Naive thymus-derived CD8-positive, alpha-beta T cell (primary cell): ENCODE measurements at regions not wholly inside any gene's neighbourhood (a gene's known extent, or its start where the extent isn't known, plus 50 kb on each side); places are given as distances from the start of the nearest gene placed in this dataset.

Source experiments
- ATAC-seq, 2 donors: fragments of 150-1000 bp; cut with Tn5 transposase in 1 of 2; sonication (Bioruptor Pico), chemical (Tn5 transposase) in 1 of 2; 1 replicate in 1 of 2; 2 replicates in 1 of 2; pipeline ENCODE4 v1.10.0; 2021; ENCODE audit warnings: mild to moderate bottlenecking in 2 of 2, moderate library complexity in 2 of 2
- POLR2A ChIA-PET: fragments of 350-600 bp; sonication (Branson Sonifier 250); formaldehyde crosslinking; loops from one replicate; lab custom pipeline; 2021; ENCODE audit warnings: antibody characterized with exemption; lab: Charles Lee
- DNase-seq, 10 donors: peaks; one replicate each; pipeline versions ENCODE4 v3.0.0 to v3.0.0-alpha.2; 2020 to 2022
- H3K27ac Mint-ChIP-seq, 10 donors: one replicate each; pipeline ENCODE4 v1.8.0; 2020 to 2022; ENCODE audit warnings: mild to moderate bottlenecking in 10 of 10, mixed read lengths in 10 of 10, moderate library complexity in 4 of 10, inconsistent platforms in 1 of 10
- H3K27me3 Mint-ChIP-seq, 5 donors: one replicate each; pipeline ENCODE4 v1.8.0; 2021 to 2022; ENCODE audit warnings: mixed read lengths in 5 of 5
- H3K36me3 Mint-ChIP-seq, 3 donors: one replicate each; pipeline ENCODE4 v1.8.0; 2020 to 2022; ENCODE audit warnings: mixed read lengths in 3 of 3, mild to moderate bottlenecking in 2 of 3, inconsistent platforms in 1 of 3
- H3K4me1 Mint-ChIP-seq, 4 donors: one replicate each; pipeline ENCODE4 v1.8.0; 2021 to 2022; ENCODE audit warnings: mixed read lengths in 4 of 4
- H3K4me3 Mint-ChIP-seq, 10 donors: one replicate each; pipeline ENCODE4 v1.8.0; 2020 to 2022; ENCODE audit warnings: mild to moderate bottlenecking in 10 of 10, mixed read lengths in 10 of 10, moderate library complexity in 6 of 10, inconsistent platforms in 1 of 10
- H3K9me3 Mint-ChIP-seq, 9 donors: one replicate each; pipeline ENCODE4 v1.8.0; 2020 to 2022; ENCODE audit warnings: mixed read lengths in 9 of 9, mild to moderate bottlenecking in 3 of 9, inconsistent platforms in 1 of 9, moderate library complexity in 1 of 9

DNA sequence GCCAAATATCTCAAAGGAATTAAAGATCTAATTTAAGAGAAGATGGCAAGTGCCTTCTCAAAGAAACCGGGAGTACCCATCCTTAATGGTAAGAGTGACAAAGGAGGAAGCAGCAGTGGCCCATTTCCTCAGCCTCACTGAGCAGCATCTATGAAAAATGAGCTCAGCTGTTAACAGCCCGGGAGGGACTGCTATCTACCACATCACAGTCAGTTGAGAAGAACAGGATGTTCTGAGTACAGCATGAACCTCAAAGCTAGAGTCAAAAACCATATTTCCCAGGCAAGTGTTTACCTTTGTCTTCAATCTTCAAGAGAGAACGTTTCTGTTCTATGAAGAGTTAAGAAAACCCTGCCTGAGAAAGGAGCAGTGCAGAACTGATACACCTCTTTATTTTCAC is 115.0 kb downstream of the BTG1 start:
- POLR2A ChIA-PET = interaction anchor here (0.6 to 14.0 kb wide), 21 partner anchors 8 to 219 kb away, joined by 3 to 283 read pairs (median 4); partner anchors contain the start of gene BTG1
- DNase-seq = peak; percentile 19 to 91 (median 74)
- H3K36me3 Mint-ChIP-seq = peaks cover 0 to 8% (median 0%) of the 10 kb centered on the region in 3 donors
- peaks cover 0 to 10% (median 2%) of the 10 kb centered on the region in 9 donors for H3K9me3 Mint-ChIP-seq
- peak; percentile 84 to 91 for ATAC-seq
- peak overlapping the region; percentile 82 to 100 (median 98) for H3K27ac Mint-ChIP-seq
- no peaks in the 10 kb centered on the region for H3K27me3 Mint-ChIP-seq
- peaks cover 41 to 99% (median 85%) of the 10 kb centered on the region in 4 donors for H3K4me1 Mint-ChIP-seq
- peak overlapping the region; percentile 68 to 90 (median 80) for H3K4me3 Mint-ChIP-seq

DNA sequence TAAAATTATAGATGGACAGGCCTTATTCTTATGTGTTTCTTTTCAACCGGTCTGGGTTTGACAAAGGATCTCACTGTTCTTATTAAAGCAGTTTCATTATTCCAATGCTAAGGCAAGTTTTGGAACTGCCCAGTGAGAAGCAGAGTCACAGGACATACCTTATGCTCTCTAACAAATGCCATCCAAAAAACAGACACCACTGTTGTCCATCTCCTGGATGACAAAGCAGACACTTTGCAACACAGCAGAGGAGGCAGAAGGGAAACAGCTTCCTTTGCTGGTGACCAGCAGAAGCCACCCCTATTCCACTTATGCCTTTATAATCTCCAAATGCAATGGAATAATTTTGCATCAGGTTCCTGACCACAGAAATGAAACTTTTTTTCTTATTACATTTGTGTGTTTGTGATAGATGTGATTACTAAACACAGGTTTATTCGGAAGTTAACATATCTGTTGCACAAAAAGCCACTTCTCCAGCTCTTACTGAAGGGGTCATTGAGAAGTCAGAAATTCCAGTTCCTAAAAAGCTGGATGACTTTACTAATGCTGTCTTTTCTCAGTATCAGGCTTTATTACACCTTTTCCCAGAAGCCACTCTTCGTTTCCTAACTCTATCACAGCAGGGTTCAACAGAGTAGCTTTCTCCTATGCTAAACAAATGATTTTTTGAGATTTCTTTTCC is 115.6 kb downstream of the BTG1 start:
- POLR2A ChIA-PET = interaction anchor here (0.6 to 14.0 kb wide), 20 partner anchors 8 to 218 kb away, joined by 3 to 283 read pairs (median 4); partner anchors contain the start of gene BTG1
- peaks cover 0 to 8% (median 0%) of the 10 kb centered on the region in 3 donors for H3K36me3 Mint-ChIP-seq
- H3K27me3 Mint-ChIP-seq = no peaks in the 10 kb centered on the region
- ATAC-seq = peak in 1 of 2 donors; percentile 1
- H3K9me3 Mint-ChIP-seq = peaks cover 0 to 10% (median 2%) of the 10 kb centered on the region in 9 donors
- DNase-seq = no peak
- peak overlapping the region; percentile 82 to 100 (median 98) for H3K27ac Mint-ChIP-seq
- H3K4me3 Mint-ChIP-seq = peak overlapping the region; percentile 68 to 90 (median 80)
- peaks cover 43 to 99% (median 85%) of the 10 kb centered on the region in 4 donors for H3K4me1 Mint-ChIP-seq

DNA sequence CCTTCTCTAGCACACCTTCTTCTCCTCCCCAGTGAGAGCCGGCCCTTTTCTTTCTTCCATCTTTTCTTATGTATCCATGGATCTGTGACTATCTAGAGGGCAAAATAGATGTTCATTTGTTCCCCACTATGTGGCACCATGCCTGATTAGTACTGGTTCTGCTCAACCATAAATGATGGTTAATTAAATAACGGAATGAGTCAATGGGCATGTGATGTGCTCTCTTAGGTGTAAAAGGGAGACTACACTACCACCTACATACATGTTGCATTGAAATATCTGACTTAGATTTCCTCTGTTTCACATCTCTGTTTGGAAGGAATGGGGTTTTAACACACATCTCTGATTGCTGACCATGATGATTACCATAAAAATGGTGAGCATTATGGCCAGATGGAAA is 116.5 kb downstream of the BTG1 start:
- peak overlapping the region in 9 of 10 donors; percentile 38 to 90 (median 80) for H3K4me3 Mint-ChIP-seq
- H3K27ac Mint-ChIP-seq = peak overlapping the region; percentile 82 to 100 (median 98)
- peaks cover 0 to 8% (median 0%) of the 10 kb centered on the region in 3 donors for H3K36me3 Mint-ChIP-seq
- no peaks in the 10 kb centered on the region for H3K27me3 Mint-ChIP-seq
- POLR2A ChIA-PET = interaction anchor here (0.9 to 3.2 kb wide), 5 partner anchors 53 to 152 kb away, joined by 3 to 13 read pairs (median 4); partner anchors contain the start of gene BTG1
- DNase-seq (no peak), ATAC-seq (no peak)
- peaks cover 0 to 10% (median 2%) of the 10 kb centered on the region in 9 donors for H3K9me3 Mint-ChIP-seq
- H3K4me1 Mint-ChIP-seq = peaks cover 40 to 94% (median 77%) of the 10 kb centered on the region in 4 donors

DNA sequence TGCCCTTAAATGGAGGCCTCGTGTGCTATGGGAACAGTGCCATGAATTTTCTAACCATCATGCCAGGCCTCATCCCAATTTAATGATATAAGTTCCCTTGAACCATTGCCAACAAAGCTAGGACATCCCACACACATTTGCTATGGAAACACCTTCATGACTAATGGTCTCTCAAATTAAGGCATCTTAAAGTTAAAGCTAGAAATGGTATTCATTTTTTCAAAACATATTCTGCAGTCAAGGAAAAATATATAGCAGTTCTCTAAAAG is 117.3 kb downstream of the BTG1 start:
- Mint-ChIP-seq H3K27ac (peak overlapping the region; percentile 82 to 100 (median 98)), H3K36me3 (peaks cover 0 to 8% (median 0%) of the 10 kb centered on the region in 3 donors), H3K4me1 (peaks cover 36 to 86% (median 74%) of the 10 kb centered on the region in 4 donors), H3K9me3 (peaks cover 0 to 9% (median 2%) of the 10 kb centered on the region in 9 donors), H3K4me3 (peak overlapping the region in 7 of 10 donors; percentile 2 to 90 (median 80)), H3K27me3 (no peaks in the 10 kb centered on the region)
- no peak for DNase-seq
- ATAC-seq = no peak
- POLR2A ChIA-PET = interaction anchor here (0.5 to 3.2 kb wide), 5 partner anchors 21 to 151 kb away, joined by 4 to 13 read pairs (median 4); partner anchors contain the start of gene BTG1

DNA sequence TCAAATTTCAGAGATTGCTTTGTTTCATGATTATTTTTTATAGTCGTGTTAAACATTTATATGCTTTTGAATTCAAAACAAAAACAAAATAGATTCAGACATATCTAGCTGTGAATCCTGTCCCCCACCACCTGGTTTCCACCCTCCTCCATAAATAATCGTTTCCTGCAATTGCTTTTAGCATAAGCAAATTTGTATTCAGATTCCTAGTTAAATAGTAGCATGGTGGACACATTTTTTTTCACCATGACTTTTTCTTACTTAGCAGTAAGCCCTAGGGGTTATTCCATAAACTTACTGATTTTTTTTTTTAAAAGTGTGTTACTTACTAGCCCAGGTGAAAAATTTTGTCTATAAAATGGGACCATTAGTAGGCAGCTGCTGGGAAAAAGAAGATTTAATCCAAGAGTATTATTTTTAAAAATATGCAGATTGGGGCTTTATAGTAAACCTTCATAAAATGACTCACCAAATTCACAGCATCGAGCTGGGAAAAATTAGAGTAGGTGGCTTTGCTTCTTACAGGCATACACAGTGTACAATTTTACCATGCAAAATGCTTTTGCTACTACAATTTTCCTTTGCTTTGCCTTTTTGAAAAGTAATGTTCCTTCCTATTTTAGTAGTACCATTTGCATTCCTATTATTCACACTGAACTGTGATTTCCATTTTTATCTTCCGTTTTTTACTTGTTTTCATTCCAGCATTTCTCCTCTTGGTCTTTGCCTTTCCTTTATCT is 117.8 kb downstream of the BTG1 start:
- H3K27ac Mint-ChIP-seq = peak overlapping the region; percentile 94 to 100 (median 98)
- H3K4me1 Mint-ChIP-seq = peaks cover 37 to 85% (median 73%) of the 10 kb centered on the region in 4 donors
- H3K36me3 Mint-ChIP-seq = peaks cover 0 to 8% (median 0%) of the 10 kb centered on the region in 3 donors
- H3K4me3 Mint-ChIP-seq = peak overlapping the region in 7 of 10 donors; percentile 28 to 90 (median 80)
- POLR2A ChIA-PET = interaction anchor here (0.5 to 3.2 kb wide), 5 partner anchors 21 to 151 kb away, joined by 4 to 13 read pairs (median 4); partner anchors contain the start of gene BTG1
- DNase-seq = no peak
- H3K9me3 Mint-ChIP-seq = peaks cover 0 to 5% (median under 1%) of the 10 kb centered on the region in 9 donors
- ATAC-seq = no peak
- H3K27me3 Mint-ChIP-seq = no peaks in the 10 kb centered on the region

DNA sequence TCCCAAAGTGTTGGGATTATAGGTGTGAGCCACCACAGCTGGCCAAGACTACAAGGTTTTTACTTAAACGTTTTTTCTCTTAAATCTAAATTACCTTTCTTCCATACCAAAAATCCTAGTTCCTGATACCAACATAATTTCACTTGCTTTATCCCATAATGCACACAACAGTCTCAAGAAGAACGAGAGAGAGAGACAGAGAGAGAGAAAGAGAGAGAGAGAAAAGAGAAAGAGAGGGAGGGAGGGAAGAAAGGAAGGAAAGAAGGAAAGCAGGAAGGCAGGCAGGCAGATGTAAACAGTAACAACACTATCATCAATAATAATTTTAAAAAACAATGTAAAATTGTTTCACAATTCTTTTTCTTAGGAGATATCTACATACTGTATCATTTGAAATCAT is 118.4 kb downstream of the BTG1 start:
- peaks cover 36 to 84% (median 71%) of the 10 kb centered on the region in 4 donors for H3K4me1 Mint-ChIP-seq
- peak overlapping the region in 8 of 10 donors; percentile 19 to 71 (median 52) for H3K4me3 Mint-ChIP-seq
- peak overlapping the region; percentile 67 to 99 (median 90) for H3K27ac Mint-ChIP-seq
- ATAC-seq (no peak), DNase-seq (no peak)
- H3K36me3 Mint-ChIP-seq = peaks cover 0 to 8% (median 0%) of the 10 kb centered on the region in 3 donors
- H3K27me3 Mint-ChIP-seq = no peaks in the 10 kb centered on the region
- POLR2A ChIA-PET = interaction anchor here (0.6 to 3.2 kb wide), 3 partner anchors 78 to 118 kb away, joined by 4 to 13 read pairs (median 4); partner anchors contain the start of gene BTG1
- peaks cover 0 to 7% (median 0%) of the 10 kb centered on the region in 9 donors for H3K9me3 Mint-ChIP-seq

DNA sequence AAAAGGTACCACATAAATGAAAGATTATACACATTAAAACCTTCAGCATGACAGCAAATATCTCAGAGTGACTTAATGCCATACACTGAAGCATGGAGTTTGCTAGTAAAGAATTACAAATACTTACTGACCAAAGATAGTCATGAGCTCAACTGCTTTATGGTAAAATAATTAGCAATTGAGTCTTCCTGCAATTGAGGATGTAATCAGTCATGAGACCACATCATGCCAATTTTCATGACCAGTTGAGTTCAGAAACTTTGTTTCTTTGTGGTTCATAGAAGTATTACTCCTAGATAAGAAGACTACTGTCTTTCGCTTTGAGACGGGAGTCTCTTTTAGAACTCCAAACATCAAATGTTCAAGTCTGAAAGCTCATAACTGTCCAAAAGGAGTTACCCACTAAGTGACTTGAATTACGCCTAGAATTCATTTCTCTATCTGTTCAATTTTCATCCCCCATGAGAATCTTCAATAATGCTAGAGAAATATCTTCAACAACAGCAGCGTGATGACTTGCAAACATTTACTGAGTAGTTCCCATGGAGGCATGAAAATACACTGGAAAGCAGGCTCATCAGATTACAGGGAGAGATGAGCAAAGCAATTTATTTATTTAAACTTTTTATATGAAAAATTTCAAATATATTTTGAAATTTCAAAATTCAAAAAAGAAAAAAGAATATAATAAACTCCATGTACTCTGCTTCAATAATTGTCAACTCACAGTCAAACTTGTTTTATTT is 120.0 kb downstream of the BTG1 start:
- POLR2A ChIA-PET = interaction anchor here (1.5 to 3.2 kb wide), 2 partner anchors 120 kb away, joined by 4 to 13 read pairs; partner anchors contain the start of gene BTG1
- Mint-ChIP-seq H3K27me3 (no peaks in the 10 kb centered on the region), H3K27ac (peak overlapping the region; percentile 33 to 98 (median 82)), H3K36me3 (peaks cover 0 to 8% (median 0%) of the 10 kb centered on the region in 3 donors), H3K4me3 (peak overlapping the region; percentile 12 to 74 (median 40)), H3K4me1 (peaks cover 42 to 81% (median 68%) of the 10 kb centered on the region in 4 donors), H3K9me3 (peaks cover 0 to 7% (median 0%) of the 10 kb centered on the region in 9 donors)
- ATAC-seq = no peak
- no peak for DNase-seq

DNA sequence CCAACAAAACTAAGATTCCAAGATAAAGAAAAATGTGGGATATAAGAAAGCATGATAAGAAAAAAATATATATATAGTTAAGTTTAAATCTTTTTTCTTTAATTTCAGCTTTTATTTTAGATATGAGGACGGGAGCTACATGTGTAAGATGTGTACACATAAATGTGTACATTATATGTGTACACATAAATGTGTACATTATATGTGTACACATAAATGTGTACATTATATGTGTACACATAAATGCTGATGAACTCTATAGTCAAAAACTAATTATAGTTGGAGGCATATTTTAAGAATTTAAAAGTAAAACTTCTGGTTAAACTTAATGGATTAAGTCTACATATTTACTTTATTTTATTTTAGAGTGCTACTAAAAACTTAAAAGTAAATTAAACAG is 123.6 kb downstream of the BTG1 start:
- DNase-seq (no peak), ATAC-seq (no peak)
- Mint-ChIP-seq H3K27ac (peak overlapping the region in 6 of 10 donors; percentile 35 to 92 (median 66)), H3K9me3 (peaks cover 0 to 16% (median 4%) of the 10 kb centered on the region in 9 donors), H3K27me3 (no peaks in the 10 kb centered on the region), H3K4me3 (peak overlapping the region in 3 of 10 donors; percentile 12 to 71 (median 31)), H3K4me1 (peaks cover 25 to 54% (median 44%) of the 10 kb centered on the region in 4 donors), H3K36me3 (peaks cover 0 to 17% (median 11%) of the 10 kb centered on the region in 3 donors)
- POLR2A ChIA-PET = interaction anchor here (0.6 to 2.7 kb wide), 6 partner anchors 9 to 123 kb away, joined by 3 to 9 read pairs (median 4); partner anchors contain the start of gene BTG1

DNA sequence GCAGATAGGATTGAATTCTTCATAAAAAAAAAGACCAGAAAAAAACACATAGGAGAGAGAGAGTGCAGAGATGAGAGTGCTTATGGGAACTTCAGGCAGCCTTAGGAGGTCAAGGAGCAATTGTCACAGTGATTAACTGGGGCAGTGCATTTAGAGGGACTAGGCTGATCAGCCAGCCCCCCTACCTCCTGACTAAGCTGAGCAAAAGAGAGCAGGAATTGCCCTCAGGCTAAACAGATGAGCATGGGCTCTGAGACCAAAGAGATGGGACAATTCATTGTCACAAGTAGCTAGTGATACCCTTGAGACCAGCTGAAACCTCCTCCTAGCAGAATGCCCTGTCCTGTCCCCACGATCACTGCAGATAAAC is 124.0 kb downstream of the BTG1 start:
- ATAC-seq = peak in 1 of 2 donors; percentile 38

DNA sequence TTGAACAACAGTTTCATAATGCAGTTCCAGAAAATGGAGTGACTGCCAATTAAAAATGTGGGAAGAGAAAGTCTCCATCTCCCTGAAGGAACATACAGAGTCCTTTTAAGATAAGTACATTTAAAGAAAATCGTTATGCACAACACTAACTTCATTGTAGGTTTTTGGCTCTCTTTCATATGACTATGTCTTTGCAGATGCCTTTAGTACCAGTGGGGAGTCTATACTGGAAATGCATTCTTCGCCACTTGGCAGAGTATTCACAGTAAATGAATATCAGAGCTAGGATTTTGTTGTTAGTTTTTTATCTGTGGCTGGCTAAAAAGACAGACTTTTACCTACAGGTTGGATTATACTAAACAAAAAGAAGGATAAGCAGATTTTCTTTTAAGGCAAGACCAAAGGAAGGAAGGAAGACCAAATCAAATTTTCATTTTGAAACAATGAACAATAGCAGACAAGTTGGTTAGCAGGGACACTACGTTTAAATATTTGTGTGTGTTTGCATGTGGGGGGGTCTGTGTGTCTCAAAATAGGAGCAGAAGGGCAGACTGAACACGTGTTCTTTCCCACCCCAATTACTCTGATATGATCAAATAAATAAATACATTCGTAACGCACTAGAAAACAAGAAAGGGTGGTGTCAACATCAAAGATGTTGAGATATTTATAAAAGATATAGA is 124.5 kb downstream of the BTG1 start:
- POLR2A ChIA-PET = interaction anchor here (0.6 to 2.7 kb wide), 4 partner anchors 10 to 373 kb away, joined by 3 to 9 read pairs (median 6); partner anchors contain the start of gene BTG1
- Mint-ChIP-seq H3K36me3 (peaks cover 0 to 18% (median 14%) of the 10 kb centered on the region in 3 donors), H3K27ac (peak overlapping the region in 9 of 10 donors; percentile 35 to 92 (median 71)), H3K27me3 (no peaks in the 10 kb centered on the region), H3K4me1 (peaks cover 22 to 45% (median 39%) of the 10 kb centered on the region in 4 donors), H3K9me3 (peaks cover 0 to 23% (median 4%) of the 10 kb centered on the region in 9 donors), H3K4me3 (peak overlapping the region in 7 of 10 donors; percentile 19 to 71 (median 49))
- DNase-seq (no peak), ATAC-seq (peak in 1 of 2 donors; percentile 46)

More for the DNA sequence above, 124.0 kb downstream of the BTG1 start:
- Mint-ChIP-seq H3K9me3 (peaks cover 0 to 21% (median 4%) of the 10 kb centered on the region in 9 donors), H3K36me3 (peaks cover 0 to 18% (median 14%) of the 10 kb centered on the region in 3 donors), H3K4me3 (peak overlapping the region in 5 of 10 donors; percentile 20 to 71 (median 49)), H3K4me1 (peaks cover 24 to 51% (median 41%) of the 10 kb centered on the region in 4 donors), H3K27me3 (no peaks in the 10 kb centered on the region), H3K27ac (peak overlapping the region in 9 of 10 donors; percentile 35 to 92 (median 71))
- no peak for DNase-seq
- POLR2A ChIA-PET = interaction anchor here (0.6 to 2.7 kb wide), 4 partner anchors 10 to 372 kb away, joined by 3 to 9 read pairs (median 6); partner anchors contain the start of gene BTG1
